ENCODE measurements at regions not wholly inside any gene's neighbourhood (a gene's known extent, or its start where the extent isn't known, plus 50 kb on each side); places are given as distances from the start of the nearest gene placed in this dataset.

DNA sequence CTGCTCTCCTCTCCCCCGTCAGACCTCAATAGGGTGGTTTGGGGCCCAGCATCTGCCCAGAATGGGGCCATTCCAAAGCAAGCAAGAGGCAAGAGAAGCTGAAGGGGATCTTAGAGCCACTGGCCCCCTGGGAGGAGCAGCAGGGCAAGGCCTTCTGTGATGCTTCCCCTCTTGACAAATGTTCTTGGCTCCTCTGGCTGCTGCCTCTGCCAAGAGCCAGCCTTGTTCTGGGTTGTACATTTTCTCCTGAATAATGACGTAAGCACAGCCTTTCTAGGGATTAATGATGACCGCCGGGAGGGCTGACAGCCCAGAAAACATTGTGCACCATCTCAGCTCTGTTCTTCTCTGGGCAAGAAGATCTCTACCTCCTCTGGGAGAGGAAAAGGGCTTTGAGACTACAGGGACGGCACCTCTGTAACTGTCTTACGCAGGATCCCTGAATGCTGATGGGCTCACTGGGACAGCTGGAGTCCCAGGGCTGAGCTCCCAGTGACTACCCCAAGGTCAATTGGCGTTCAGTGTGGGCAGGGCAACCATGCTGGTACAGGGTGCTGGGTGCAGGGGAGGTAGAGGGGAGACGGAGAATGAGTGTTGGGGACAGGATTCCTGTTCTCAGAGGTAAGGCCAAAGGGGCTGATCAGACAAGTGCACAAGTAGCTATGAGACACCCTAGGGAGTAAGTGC, 253.3 kb downstream of the FAM43A start:
- TF ChIP-seq YY1 (IDR thresholded peaks at IDR 0.05; ENCODE audit: insufficient read depth, insufficient read length) (no peak), ZNF274 (IDR thresholded peaks at IDR 0.05; ENCODE audit: low read depth, low read length) (no peak)

Measured in NT2/D1 (cell line).